Liver (tissue), 7 donors: ENCODE measurements at regions not wholly inside any gene's neighbourhood (a gene's known extent, or its start where the extent isn't known, plus 50 kb on each side); places are given as distances from the start of the nearest gene placed in this dataset.

Source experiments
- DNase-seq: peaks from one replicate; pipeline ENCODE4 v3.0.0-alpha.2; 2017; ENCODE audit warnings: low spot score
- H3K27ac ChIP-seq, 2 donors: one replicate each; pipeline ENCODE4 v1.7.0; 2013; ENCODE audit warnings: inconsistent platforms in 2 of 2, low read length in 2 of 2, control low read depth in 1 of 2, low read depth in 1 of 2, mild to moderate bottlenecking in 1 of 2
- H3K27me3 ChIP-seq, 4 donors: one replicate each; pipeline versions ENCODE4 v1.6.1 to v1.7.0; 2013; ENCODE audit warnings: low read length in 3 of 4, inconsistent platforms in 1 of 4, mild to moderate bottlenecking in 1 of 4, moderate library complexity in 1 of 4; ENCODE audit not compliant: control insufficient read depth in 4 of 4, insufficient read depth in 4 of 4
- H3K36me3 ChIP-seq, 4 donors: one replicate each; pipeline versions ENCODE4 v1.6.1 to v1.7.0; 2013; ENCODE audit warnings: low read length in 3 of 4, mild to moderate bottlenecking in 3 of 4, low read depth in 1 of 4, moderate library complexity in 1 of 4; ENCODE audit not compliant: control insufficient read depth in 4 of 4, insufficient read depth in 3 of 4
- H3K4me1 ChIP-seq, 4 donors: one replicate each; pipeline versions ENCODE4 v1.6.1 to v1.7.0; 2013; ENCODE audit warnings: low read length in 3 of 4, mild to moderate bottlenecking in 3 of 4, moderate library complexity in 1 of 4; ENCODE audit not compliant: control insufficient read depth in 4 of 4, insufficient read depth in 4 of 4
- H3K4me3 ChIP-seq, 3 donors: one replicate each; pipeline versions ENCODE4 v1.6.1 to v1.7.0; 2013; ENCODE audit warnings: low read length in 3 of 3, control low read depth in 1 of 3, low read depth in 1 of 3, mild to moderate bottlenecking in 1 of 3
- H3K9ac ChIP-seq, 2 donors: one replicate each; pipeline ENCODE4 v1.7.0; 2013; ENCODE audit warnings: low read length in 2 of 2, mild to moderate bottlenecking in 2 of 2, moderate library complexity in 2 of 2, control low read depth in 1 of 2, low read depth in 1 of 2
- H3K9me3 ChIP-seq, 4 donors: one replicate each; pipeline versions ENCODE4 v1.6.1 to v1.7.0; 2013; ENCODE audit warnings: low read length in 3 of 4; ENCODE audit not compliant: control insufficient read depth in 4 of 4
- ATF3 ChIP-seq: IDR thresholded peaks from 2 replicates; pipeline ENCODE4 v1.6.1; 2016; ENCODE audit warnings: antibody characterized with exemption
- EGR1 ChIP-seq, 2 donors: IDR thresholded peaks; 2 replicates each; pipeline ENCODE4 v1.6.1; 2016 to 2018; ENCODE audit warnings: antibody characterized with exemption in 2 of 2, low read depth in 2 of 2
- FOXA1 ChIP-seq: IDR thresholded peaks from 2 replicates; pipeline ENCODE4 v1.6.1; 2016; ENCODE audit warnings: antibody characterized with exemption
- HNF4A ChIP-seq, 2 donors: conservative IDR thresholded peaks; 2 replicates each; pipeline ENCODE4 v1.6.1; 2016; ENCODE audit warnings: antibody characterized with exemption in 2 of 2, mild to moderate bottlenecking in 2 of 2
- JUND ChIP-seq, 2 donors: IDR thresholded peaks; 2 replicates each; pipeline ENCODE4 v1.6.1; 2016; ENCODE audit warnings: antibody characterized with exemption in 2 of 2
- NR2F2 ChIP-seq: IDR thresholded peaks from 2 replicates; pipeline ENCODE4 v1.6.1; 2016; ENCODE audit warnings: antibody characterized with exemption
- REST ChIP-seq: IDR thresholded peaks from 2 replicates; pipeline ENCODE4 v1.6.1; 2016; ENCODE audit warnings: antibody characterized with exemption, mild to moderate bottlenecking
- RXRA ChIP-seq, 2 donors: IDR thresholded peaks; 2 replicates each; pipeline ENCODE4 v1.6.1; 2017 to 2018; ENCODE audit warnings: antibody characterized with exemption in 2 of 2, mild to moderate bottlenecking in 1 of 2
- TAF1 ChIP-seq: conservative IDR thresholded peaks from 2 replicates; pipeline ENCODE4 v1.6.1; 2016; ENCODE audit warnings: antibody characterized with exemption, mild to moderate bottlenecking
- YY1 ChIP-seq: IDR thresholded peaks from 2 replicates; pipeline ENCODE4 v1.6.1; 2016; ENCODE audit warnings: antibody characterized with exemption, mild to moderate bottlenecking
- ZBTB33 ChIP-seq: IDR thresholded peaks from 2 replicates; pipeline ENCODE4 v1.6.1; 2016; ENCODE audit warnings: antibody characterized with exemption
- WGBS: extraction: QIAGEN DNeasy Blood & Tissue Kit; methylation state at CpG from one replicate; pipeline ENCODE4 v1.1.7; 2013; 5-methylcytosine and 5-hydroxymethylcytosine counted together
- donor health status: healthy.
- donor health status: healthy.
- donor health status: healthy.
- donor health status: healthy.

GRCh38 chr2:191544461-191545062 is 133.4 kb upstream of the NABP1 start:
- H3K27me3 ChIP-seq, result no peaks in the 10 kb centered on the region
- TF ChIP-seq TAF1 (no peak), RXRA (IDR thresholded peaks at IDR 0.05) (no peak), FOXA1 (no peak)
- no peaks in the 10 kb centered on the region for H3K36me3 ChIP-seq
- DNase-seq, result no peak
- no peak overlapping the region for H3K27ac ChIP-seq
- no peak overlapping the region for H3K4me3 ChIP-seq
- H3K4me1 ChIP-seq, result no peaks in the 10 kb centered on the region
- H3K9me3 ChIP-seq, result no peaks in the 10 kb centered on the region
- H3K9ac ChIP-seq, result no peak overlapping the region

GRCh38 chr2:191545361-191545760 is 132.6 kb upstream of the NABP1 start:
- H3K4me1 ChIP-seq, result no peaks in the 10 kb centered on the region
- H3K9ac ChIP-seq, result no peak overlapping the region
- TF ChIP-seq HNF4A (conservative IDR thresholded peaks at IDR 0.05), result no peak
- TF ChIP-seq EGR1 (IDR thresholded peaks at IDR 0.05; ENCODE audit: low read depth in 2 of 2), result no peak
- no peak for TF ChIP-seq TAF1
- no peak for TF ChIP-seq JUND (IDR thresholded peaks at IDR 0.05)
- TF ChIP-seq RXRA (IDR thresholded peaks at IDR 0.05), result no peak
- DNase-seq, result no peak
- no peaks in the 10 kb centered on the region for H3K36me3 ChIP-seq
- H3K4me3 ChIP-seq, result no peak overlapping the region
- no peak overlapping the region for H3K27ac ChIP-seq
- 89% methylated on average over 2 of the region's 2 CpGs for WGBS
- H3K9me3 ChIP-seq, result no peaks in the 10 kb centered on the region
- H3K27me3 ChIP-seq, result no peaks in the 10 kb centered on the region

GRCh38 chr2:191552066-191552465 is 125.9 kb upstream of the NABP1 start:
- Histone ChIP-seq H3K9me3 (no peaks in the 10 kb centered on the region), H3K4me3 (no peak overlapping the region), H3K27me3 (peaks cover 0 to 3% (median 0%) of the 10 kb centered on the region in 4 donors), H3K9ac (no peak overlapping the region), H3K36me3 (no peaks in the 10 kb centered on the region), H3K4me1 (peaks cover 0 to 2% (median 0%) of the 10 kb centered on the region in 4 donors), H3K27ac (no peak overlapping the region)
- no peak for DNase-seq
- 69% methylated on average over 6 of the region's 6 CpGs for WGBS
- TF ChIP-seq REST (no peak), ZBTB33 (no peak), ATF3 (no peak), YY1 (no peak), NR2F2 (no peak)
